ENCODE measurements at regions not wholly inside any gene's neighbourhood (a gene's known extent, or its start where the extent isn't known, plus 50 kb on each side); places are given as distances from the start of the nearest gene placed in this dataset.

DNA sequence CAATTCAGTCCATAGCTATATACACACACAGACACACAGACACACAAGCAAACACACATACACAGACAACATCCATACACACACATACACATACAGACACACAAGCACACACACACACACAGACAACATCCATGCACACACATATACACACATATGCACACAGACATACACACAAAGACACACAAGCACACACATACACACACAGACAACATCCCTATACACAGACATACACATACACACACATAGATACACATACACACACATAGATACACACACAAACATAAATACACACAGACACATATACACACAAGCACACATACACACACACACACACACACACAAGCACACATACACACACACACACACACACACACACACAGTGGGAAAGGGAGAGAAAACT, 254.8 kb downstream of the VRK1 start:
- no peak for TF ChIP-seq POLR2A (IDR thresholded peaks at IDR 0.05; ENCODE audit: low read depth, low read length)
- no peak for TF ChIP-seq TAF1 (IDR thresholded peaks at IDR 0.05; ENCODE audit: low read depth, low read length)
- TF ChIP-seq POLR2AphosphoS5 (IDR thresholded peaks at IDR 0.05; ENCODE audit: low read depth, low read length), result no peak

All from GM12891 (cell line).